ENCODE measurements at regions not wholly inside any gene's neighbourhood (a gene's known extent, or its start where the extent isn't known, plus 50 kb on each side); places are given as distances from the start of the nearest gene placed in this dataset.
"Not testable (repeated sequence)": the region's sequence is repeated elsewhere in the genome, so short reads cannot be mapped to it uniquely, and the experiment has no call there.

GRCh38 chr6:122944936-122945335 lies 51.1 kb upstream of the CLVS2 start:
- DNase-seq; ATAC-seq; intact Hi-C loops (cut with DNase I): not testable (repeated sequence)

Measured in left cardiac atrium (tissue), 4 donors.